ENCODE measurements at regions not wholly inside any gene's neighbourhood (a gene's known extent, or its start where the extent isn't known, plus 50 kb on each side); places are given as distances from the start of the nearest gene placed in this dataset.

- DNase-seq (ENCODE audit: low spot score) = no peak
- in situ Hi-C loops (cut with HindIII; ENCODE audit: low sequenced_read_pairs) = no loop called here
Measured at GRCh38 chr9:93815677-93816076, 139.5 kb downstream of the BARX1 start.

GRCh38 chr9:93815135-93815534 is 140.0 kb downstream of the BARX1 start:
- in situ Hi-C loops (cut with HindIII; ENCODE audit: low sequenced_read_pairs) = no loop called here
- DNase-seq (ENCODE audit: low spot score) = no peak

- in situ Hi-C loops (cut with HindIII; ENCODE audit: low sequenced_read_pairs) = no loop called here
- DNase-seq (ENCODE audit: low spot score) = no peak
Measured at GRCh38 chr9:93814077-93814956, 140.8 kb downstream of the BARX1 start.

GRCh38 chr9:93813221-93814076 is 141.7 kb downstream of the BARX1 start:
- no peak for DNase-seq (ENCODE audit: low spot score)
- in situ Hi-C loops (cut with HindIII; ENCODE audit: low sequenced_read_pairs) = no loop called here

- in situ Hi-C loops (cut with HindIII; ENCODE audit: low sequenced_read_pairs) = no loop called here
- DNase-seq (ENCODE audit: low spot score) = no peak
Measured at GRCh38 chr9:93812410-93812668, 142.8 kb downstream of the BARX1 start.

- in situ Hi-C loops (cut with HindIII; ENCODE audit: low sequenced_read_pairs) = no loop called here
- no peak for DNase-seq (ENCODE audit: low spot score)
Measured at GRCh38 chr9:93810028-93810971, 144.9 kb downstream of the BARX1 start.

GRCh38 chr9:93809204-93809940 is 145.8 kb downstream of the BARX1 start:
- DNase-seq (ENCODE audit: low spot score) = no peak
- in situ Hi-C loops (cut with HindIII; ENCODE audit: low sequenced_read_pairs) = no loop called here

- in situ Hi-C loops (cut with HindIII; ENCODE audit: low sequenced_read_pairs) = no loop called here
- no peak for DNase-seq (ENCODE audit: low spot score)
Measured at GRCh38 chr9:93808115-93809029, 146.8 kb downstream of the BARX1 start.

GRCh38 chr9:93807166-93808074 is 147.7 kb downstream of the BARX1 start:
- no peak for DNase-seq (ENCODE audit: low spot score)
- in situ Hi-C loops (cut with HindIII; ENCODE audit: low sequenced_read_pairs) = no loop called here

- DNase-seq (ENCODE audit: low spot score) = no peak
- in situ Hi-C loops (cut with HindIII; ENCODE audit: low sequenced_read_pairs) = no loop called here
Measured at GRCh38 chr9:93801581-93802284, 153.4 kb downstream of the BARX1 start.

GRCh38 chr9:93801120-93801519 is 154.0 kb downstream of the BARX1 start:
- DNase-seq (ENCODE audit: low spot score) = no peak
- in situ Hi-C loops (cut with HindIII; ENCODE audit: low sequenced_read_pairs) = no loop called here

GRCh38 chr9:93792358-93792757 is 162.8 kb downstream of the BARX1 start:
- in situ Hi-C loops (cut with HindIII; ENCODE audit: low sequenced_read_pairs) = no loop called here
- no peak for DNase-seq (ENCODE audit: low spot score)

GRCh38 chr9:93786204-93786603 is 169.0 kb downstream of the BARX1 start:
- in situ Hi-C loops (cut with HindIII; ENCODE audit: low sequenced_read_pairs) = no loop called here
- no peak for DNase-seq (ENCODE audit: low spot score)

- in situ Hi-C loops (cut with HindIII; ENCODE audit: low sequenced_read_pairs) = no loop called here
- no peak for DNase-seq (ENCODE audit: low spot score)
Measured at GRCh38 chr9:93776873-93777272, 178.3 kb downstream of the BARX1 start.

- in situ Hi-C loops (cut with HindIII; ENCODE audit: low sequenced_read_pairs) = no loop called here
- no peak for DNase-seq (ENCODE audit: low spot score)
Measured at GRCh38 chr9:93776256-93776655, 178.9 kb downstream of the BARX1 start.

- DNase-seq (ENCODE audit: low spot score) = no peak
- in situ Hi-C loops (cut with HindIII; ENCODE audit: low sequenced_read_pairs) = no loop called here
Measured at GRCh38 chr9:93774331-93775102, 180.6 kb downstream of the BARX1 start.
